ENCODE measurements at regions not wholly inside any gene's neighbourhood (a gene's known extent, or its start where the extent isn't known, plus 50 kb on each side); places are given as distances from the start of the nearest gene placed in this dataset.
"Not testable (repeated sequence)": the region's sequence is repeated elsewhere in the genome, so short reads cannot be mapped to it uniquely, and the experiment has no call there.

DNA sequence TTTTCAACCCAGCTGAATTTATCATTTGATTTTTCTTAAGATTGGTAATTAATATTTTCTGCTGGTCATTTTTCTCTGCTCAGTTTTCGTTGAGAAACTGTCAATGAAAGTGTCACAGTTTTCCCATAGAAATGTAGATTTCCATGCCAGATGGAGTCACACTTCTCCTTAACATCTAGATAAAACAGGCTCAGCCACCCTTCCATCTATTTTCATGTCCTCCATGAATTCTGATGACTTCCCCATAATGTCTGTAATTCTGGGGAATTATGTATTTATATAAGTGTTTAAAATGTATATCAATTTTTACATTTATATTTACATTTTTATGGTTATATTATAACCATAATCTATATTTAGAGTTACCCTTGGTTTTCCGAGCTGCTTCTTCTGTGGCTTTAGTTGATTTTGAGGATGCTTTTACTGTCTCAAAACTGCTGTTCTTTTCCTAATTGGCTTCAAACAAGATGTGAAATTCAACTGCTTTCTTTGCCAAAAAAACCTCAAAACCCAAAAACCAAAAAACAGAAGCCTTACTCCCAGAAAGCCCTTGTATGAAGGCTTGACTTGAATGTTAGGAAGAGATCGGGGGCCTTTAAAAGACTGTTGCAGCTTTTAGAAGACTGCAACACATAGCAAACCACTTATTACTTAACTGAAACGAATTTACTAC, 95.4 kb upstream of the CDCA7L start:
- Histone ChIP-seq H3K4me3 (ENCODE audit: low read length) (no peak overlapping the region), H3K27me3 (ENCODE audit: insufficient read depth, low read length) (no peaks in the 10 kb centered on the region), H3K9me3 (ENCODE audit: insufficient read depth, low read depth, low read length) (no peaks in the 10 kb centered on the region), H3K9ac (ENCODE audit: low read depth, low read length) (no peak overlapping the region), H3K36me3 (ENCODE audit: insufficient read depth, low read length) (no peaks in the 10 kb centered on the region), H3K4me1 (ENCODE audit: insufficient read depth, low read length) (no peaks in the 10 kb centered on the region), H3K27ac (ENCODE audit: low read depth, low read length) (no peak overlapping the region)
- WGBS, result 81% methylated on average over 3 of the region's 4 CpGs

GRCh38 chr7:22039670-22040069, 94.0 kb upstream of the CDCA7L start:
- Histone ChIP-seq H3K4me3 (ENCODE audit: low read length) (no peak overlapping the region), H3K27me3 (ENCODE audit: insufficient read depth, low read length) (no peaks in the 10 kb centered on the region), H3K27ac (ENCODE audit: low read depth, low read length) (no peak overlapping the region), H3K9me3 (ENCODE audit: insufficient read depth, low read depth, low read length) (no peaks in the 10 kb centered on the region), H3K9ac (ENCODE audit: low read depth, low read length) (no peak overlapping the region), H3K4me1 (ENCODE audit: insufficient read depth, low read length) (no peaks in the 10 kb centered on the region), H3K36me3 (ENCODE audit: insufficient read depth, low read length) (no peaks in the 10 kb centered on the region)
- WGBS, result 100% methylated on average over 1 of the region's 1 CpG

DNA sequence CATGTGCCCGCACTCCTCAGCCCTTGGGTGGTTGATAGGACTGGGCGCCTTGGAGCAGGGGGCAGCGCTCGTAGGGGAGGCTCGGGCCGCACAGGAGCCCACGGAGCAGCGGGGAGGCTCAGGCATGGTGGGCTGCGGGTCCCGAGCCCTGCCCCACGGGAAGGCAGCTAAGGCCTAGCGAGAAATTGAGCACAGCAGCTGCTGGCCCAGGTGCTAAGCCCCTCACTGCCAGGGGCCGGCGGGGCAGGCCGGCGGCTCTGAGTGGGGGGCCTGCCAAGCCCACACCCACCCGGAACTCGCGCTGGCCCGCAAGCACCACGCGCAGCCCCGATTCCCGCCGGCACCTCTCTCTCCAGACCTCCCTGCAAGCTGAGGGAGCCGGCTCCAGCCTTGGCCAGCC, 86.7 kb upstream of the CDCA7L start:
- not testable (repeated sequence) for H3K27me3 ChIP-seq (ENCODE audit: insufficient read depth, low read length); H3K4me3 ChIP-seq (ENCODE audit: low read length); H3K4me1 ChIP-seq (ENCODE audit: insufficient read depth, low read length); H3K9ac ChIP-seq (ENCODE audit: low read depth, low read length); H3K36me3 ChIP-seq (ENCODE audit: insufficient read depth, low read length); H3K27ac ChIP-seq (ENCODE audit: low read depth, low read length)
- H3K9me3 ChIP-seq (ENCODE audit: insufficient read depth, low read depth, low read length), result peaks cover 23% of the 10 kb centered on the region
- WGBS, result 86% methylated on average over 26 of the region's 26 CpGs

DNA sequence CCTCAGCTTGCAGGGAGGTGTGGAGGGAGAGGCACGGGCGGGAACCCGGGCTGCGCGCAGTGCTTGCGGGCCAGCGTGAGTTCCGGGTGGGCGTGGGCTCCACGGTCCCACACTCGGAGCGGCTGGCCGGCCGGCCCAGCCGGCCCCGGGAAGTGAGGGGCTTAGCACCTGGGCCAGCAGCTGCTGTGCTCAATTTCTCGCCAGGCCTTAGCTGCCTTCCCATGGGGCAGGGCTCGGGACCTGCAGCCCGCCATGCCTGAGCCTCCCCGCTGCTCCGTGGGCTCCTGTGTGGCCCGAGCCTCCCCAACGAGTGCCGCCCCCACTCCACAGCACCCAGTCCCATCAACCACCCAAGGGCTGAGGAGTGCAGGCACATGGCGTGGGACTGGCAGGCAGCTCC, 83.0 kb upstream of the CDCA7L start:
- not testable (repeated sequence) for H3K4me1 ChIP-seq (ENCODE audit: insufficient read depth, low read length)
- peaks cover 21% of the 10 kb centered on the region; the same call in 1 of the 2 replicates for H3K9me3 ChIP-seq (ENCODE audit: insufficient read depth, low read depth, low read length)
- 95% methylated on average over 25 of the region's 25 CpGs for WGBS

DNA sequence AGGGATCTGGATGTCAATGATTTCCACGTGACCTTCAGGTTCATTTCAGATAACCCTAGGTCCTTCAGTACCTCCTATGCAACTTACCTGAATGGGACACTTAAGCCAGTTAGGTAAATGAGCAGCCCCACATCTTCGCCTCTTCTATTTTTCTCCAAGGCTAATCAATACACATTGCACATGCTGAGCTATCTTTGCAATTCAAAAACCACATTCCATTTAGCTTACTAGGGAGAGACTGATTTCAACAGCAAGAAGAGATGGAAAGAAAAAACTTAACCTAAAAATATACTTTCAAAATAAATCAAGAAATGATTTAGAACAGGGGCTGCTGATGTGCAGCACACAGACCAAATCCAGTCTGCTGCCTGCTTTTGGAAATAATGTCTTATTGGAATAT, 81.8 kb upstream of the CDCA7L start:
- 84% methylated on average over 2 of the region's 2 CpGs for WGBS
- Histone ChIP-seq H3K9me3 (ENCODE audit: insufficient read depth, low read depth, low read length) (peaks cover 12% of the 10 kb centered on the region; the same call in 1 of the 2 replicates), H3K4me1 (ENCODE audit: insufficient read depth, low read length) (no peaks in the 10 kb centered on the region), H3K9ac (ENCODE audit: low read depth, low read length) (no peak overlapping the region), H3K4me3 (ENCODE audit: low read length) (no peak overlapping the region), H3K36me3 (ENCODE audit: insufficient read depth, low read length) (no peaks in the 10 kb centered on the region), H3K27ac (ENCODE audit: low read depth, low read length) (no peak overlapping the region), H3K27me3 (ENCODE audit: insufficient read depth, low read length) (no peaks in the 10 kb centered on the region)

More for the DNA sequence above, 83.0 kb upstream of the CDCA7L start:
- H3K27ac ChIP-seq (ENCODE audit: low read depth, low read length); H3K27me3 ChIP-seq (ENCODE audit: insufficient read depth, low read length); H3K36me3 ChIP-seq (ENCODE audit: insufficient read depth, low read length); H3K4me3 ChIP-seq (ENCODE audit: low read length); H3K9ac ChIP-seq (ENCODE audit: low read depth, low read length): not testable (repeated sequence)

DNA sequence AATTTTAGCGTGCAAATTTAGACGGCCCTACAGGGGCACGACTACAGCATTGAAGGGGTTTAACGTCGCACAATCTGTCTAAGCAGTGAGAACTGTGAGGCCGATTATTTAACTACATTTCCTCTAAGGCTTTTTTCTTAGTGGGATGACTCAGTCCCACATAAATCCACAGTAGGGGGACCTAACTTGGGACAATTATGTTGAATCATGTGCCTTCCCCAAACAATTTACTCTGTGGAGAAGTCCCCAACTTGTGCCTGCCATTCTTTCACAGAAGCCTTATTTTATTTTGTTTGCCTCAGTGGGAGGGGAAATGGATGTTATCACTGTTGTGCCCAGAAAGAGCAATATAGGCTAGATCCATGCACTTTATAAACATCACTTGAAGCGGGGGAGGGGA, 80.3 kb upstream of the CDCA7L start:
- Histone ChIP-seq H3K4me1 (ENCODE audit: insufficient read depth, low read length) (no peaks in the 10 kb centered on the region), H3K9me3 (ENCODE audit: insufficient read depth, low read depth, low read length) (peaks cover 12% of the 10 kb centered on the region; the same call in 1 of the 2 replicates), H3K9ac (ENCODE audit: low read depth, low read length) (no peak overlapping the region), H3K27me3 (ENCODE audit: insufficient read depth, low read length) (no peaks in the 10 kb centered on the region), H3K36me3 (ENCODE audit: insufficient read depth, low read length) (no peaks in the 10 kb centered on the region), H3K4me3 (ENCODE audit: low read length) (no peak overlapping the region), H3K27ac (ENCODE audit: low read depth, low read length) (no peak overlapping the region)
- 95% methylated on average over 7 of the region's 7 CpGs for WGBS

- Histone ChIP-seq H3K36me3 (ENCODE audit: insufficient read depth, low read length) (no peaks in the 10 kb centered on the region), H3K4me3 (ENCODE audit: low read length) (no peak overlapping the region), H3K9me3 (ENCODE audit: insufficient read depth, low read depth, low read length) (peaks cover 9% of the 10 kb centered on the region; the same call in 1 of the 2 replicates), H3K9ac (ENCODE audit: low read depth, low read length) (no peak overlapping the region), H3K27me3 (ENCODE audit: insufficient read depth, low read length) (no peaks in the 10 kb centered on the region), H3K4me1 (ENCODE audit: insufficient read depth, low read length) (no peaks in the 10 kb centered on the region), H3K27ac (ENCODE audit: low read depth, low read length) (no peak overlapping the region)
- WGBS, result 91% methylated on average over 2 of the region's 2 CpGs
These were observed 79.4 kb upstream of the CDCA7L start for GRCh38 chr7:22025075-22025474.

- H3K27me3 ChIP-seq (ENCODE audit: insufficient read depth, low read length), result no peaks in the 10 kb centered on the region
- H3K27ac ChIP-seq (ENCODE audit: low read depth, low read length), result no peak overlapping the region
- H3K9ac ChIP-seq (ENCODE audit: low read depth, low read length), result no peak overlapping the region
- WGBS, result 92% methylated on average over 2 of the region's 3 CpGs
- H3K36me3 ChIP-seq (ENCODE audit: insufficient read depth, low read length), result no peaks in the 10 kb centered on the region
- no peaks in the 10 kb centered on the region for H3K9me3 ChIP-seq (ENCODE audit: insufficient read depth, low read depth, low read length)
- no peak overlapping the region for H3K4me3 ChIP-seq (ENCODE audit: low read length)
- H3K4me1 ChIP-seq (ENCODE audit: insufficient read depth, low read length), result no peaks in the 10 kb centered on the region
These were observed 74.2 kb upstream of the CDCA7L start for GRCh38 chr7:22019931-22020330.

DNA sequence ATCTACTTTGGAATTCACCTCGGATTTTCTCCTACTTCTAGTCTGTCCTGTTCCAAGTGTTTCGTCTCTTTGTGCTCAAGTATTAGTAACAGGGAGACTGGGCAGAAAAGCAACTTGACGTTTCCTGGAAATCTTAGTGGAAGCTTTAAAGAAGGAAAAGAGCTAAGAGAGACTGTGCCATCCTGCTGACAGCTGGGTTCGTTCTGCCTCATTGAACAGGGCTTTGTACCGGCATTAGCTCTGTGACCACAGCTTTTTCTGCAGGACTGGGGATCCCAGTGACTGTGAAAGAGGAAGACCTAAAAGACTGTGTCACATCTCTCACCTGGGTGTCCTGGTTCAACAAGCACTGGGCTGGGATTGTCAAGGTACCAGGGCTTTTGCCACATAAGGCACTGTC, 70.8 kb upstream of the CDCA7L start:
- no peaks in the 10 kb centered on the region for H3K4me1 ChIP-seq (ENCODE audit: insufficient read depth, low read length)
- H3K27me3 ChIP-seq (ENCODE audit: insufficient read depth, low read length), result no peaks in the 10 kb centered on the region
- WGBS, result 89% methylated on average over 5 of the region's 5 CpGs
- no peaks in the 10 kb centered on the region for H3K36me3 ChIP-seq (ENCODE audit: insufficient read depth, low read length)
- H3K9ac ChIP-seq (ENCODE audit: low read depth, low read length), result no peak overlapping the region
- no peak overlapping the region for H3K4me3 ChIP-seq (ENCODE audit: low read length)
- H3K27ac ChIP-seq (ENCODE audit: low read depth, low read length), result no peak overlapping the region
- no peaks in the 10 kb centered on the region for H3K9me3 ChIP-seq (ENCODE audit: insufficient read depth, low read depth, low read length)

GRCh38 chr7:22013711-22014110, 68.0 kb upstream of the CDCA7L start:
- Histone ChIP-seq H3K36me3 (ENCODE audit: insufficient read depth, low read length) (no peaks in the 10 kb centered on the region), H3K27me3 (ENCODE audit: insufficient read depth, low read length) (no peaks in the 10 kb centered on the region), H3K27ac (ENCODE audit: low read depth, low read length) (no peak overlapping the region), H3K9me3 (ENCODE audit: insufficient read depth, low read depth, low read length) (no peaks in the 10 kb centered on the region), H3K4me3 (ENCODE audit: low read length) (no peak overlapping the region), H3K9ac (ENCODE audit: low read depth, low read length) (no peak overlapping the region), H3K4me1 (ENCODE audit: insufficient read depth, low read length) (no peaks in the 10 kb centered on the region)
- WGBS, result 100% methylated on average over 2 of the region's 4 CpGs

DNA sequence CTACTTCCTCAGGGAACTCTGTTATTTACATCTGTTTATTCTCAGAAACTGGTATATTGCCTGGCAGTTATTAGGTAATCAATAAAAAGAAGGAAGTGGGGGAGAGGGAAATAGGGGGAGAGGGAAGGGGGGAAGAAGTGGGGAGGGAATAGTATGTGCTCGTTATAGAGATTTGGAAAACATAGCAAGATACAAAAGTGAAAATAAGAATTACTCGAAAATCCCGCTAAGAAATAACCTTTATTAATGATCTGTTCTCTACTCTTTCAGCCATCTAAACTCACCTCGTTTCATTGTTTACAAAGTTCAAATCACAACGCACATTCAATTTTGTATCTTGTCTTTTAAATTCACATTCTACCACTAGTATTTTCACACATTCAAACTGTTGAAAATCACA, 63.0 kb upstream of the CDCA7L start:
- no peaks in the 10 kb centered on the region for H3K36me3 ChIP-seq (ENCODE audit: insufficient read depth, low read length)
- H3K9me3 ChIP-seq (ENCODE audit: insufficient read depth, low read depth, low read length), result no peaks in the 10 kb centered on the region
- no peak overlapping the region for H3K27ac ChIP-seq (ENCODE audit: low read depth, low read length)
- WGBS, result 94% methylated on average over 5 of the region's 5 CpGs
- H3K9ac ChIP-seq (ENCODE audit: low read depth, low read length), result no peak overlapping the region
- H3K4me3 ChIP-seq (ENCODE audit: low read length), result no peak overlapping the region
- peaks cover 11% of the 10 kb centered on the region for H3K4me1 ChIP-seq (ENCODE audit: insufficient read depth, low read length)
- no peaks in the 10 kb centered on the region for H3K27me3 ChIP-seq (ENCODE audit: insufficient read depth, low read length)

DNA sequence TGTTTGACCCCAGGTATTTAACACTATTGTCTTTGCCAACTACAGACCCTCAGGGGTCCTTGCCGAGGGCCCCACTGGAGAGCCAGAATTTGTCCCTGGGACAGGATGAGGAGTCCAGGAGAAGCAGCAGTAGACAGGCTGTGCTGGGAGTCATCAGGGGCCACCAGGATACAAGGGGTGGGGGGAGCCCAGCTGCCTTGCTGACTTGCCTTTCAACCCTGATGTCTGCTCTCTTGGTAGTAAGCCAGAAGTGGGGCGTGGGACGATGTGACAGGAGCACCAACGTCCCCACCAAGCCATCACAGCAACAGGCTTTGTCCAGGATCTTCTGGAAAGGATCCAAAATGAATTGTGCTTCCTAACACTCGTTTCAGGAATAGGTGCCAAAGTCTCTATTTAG, 62.4 kb upstream of the CDCA7L start:
- H3K9me3 ChIP-seq (ENCODE audit: insufficient read depth, low read depth, low read length), result no peaks in the 10 kb centered on the region
- H3K4me1 ChIP-seq (ENCODE audit: insufficient read depth, low read length), result peaks cover 11% of the 10 kb centered on the region
- H3K4me3 ChIP-seq (ENCODE audit: low read length), result no peak overlapping the region
- no peak overlapping the region for H3K9ac ChIP-seq (ENCODE audit: low read depth, low read length)
- H3K27me3 ChIP-seq (ENCODE audit: insufficient read depth, low read length), result no peaks in the 10 kb centered on the region
- no peak overlapping the region for H3K27ac ChIP-seq (ENCODE audit: low read depth, low read length)
- no peaks in the 10 kb centered on the region for H3K36me3 ChIP-seq (ENCODE audit: insufficient read depth, low read length)
- 67% methylated on average over 5 of the region's 5 CpGs for WGBS

Data from HUES64 (cell line).